K562 (cell line): ENCODE measurements at regions not wholly inside any gene's neighbourhood (a gene's known extent, or its start where the extent isn't known, plus 50 kb on each side); places are given as distances from the start of the nearest gene placed in this dataset.

Experiments used
- ASH1L ChIP-seq: fragments of 450-650 bp; IDR thresholded peaks from 2 replicates; pipeline ENCODE4 v1.6.1; 2018; ENCODE audit warnings: borderline replicate concordance, mild to moderate bottlenecking, low read depth; ENCODE audit not compliant: partially characterized antibody
- ATF1 ChIP-seq, 2 experiments: fragments of 450-650 bp in 1 of 2; IDR thresholded peaks; 2 replicates each; pipeline ENCODE4 v1.6.1; 2016; ENCODE audit warnings: missing compliant biosample characterization in 1 of 2, missing genetic modification characterization in 1 of 2
- BRCA1 ChIP-seq, 2 experiments: fragments of 450-650 bp in 1 of 2; sonication (generic) in 1 of 2; formaldehyde crosslinking in 1 of 2; IDR thresholded peaks; 2 replicates each; pipeline versions ENCODE4 v1.5.0 to v1.6.1; 2017 to 2020; ENCODE audit warnings: mild to moderate bottlenecking in 1 of 2, missing genetic modification reagents in 1 of 2
- CBX1 ChIP-seq: sonication (generic); IDR thresholded peaks from 2 replicates; pipeline ENCODE4 v1.6.1; 2016; ENCODE audit warnings: antibody characterized with exemption, low read depth, mild to moderate bottlenecking
- GATAD2A ChIP-seq: fragments of 450-650 bp; IDR thresholded peaks from 2 replicates; pipeline ENCODE4 v1.6.1; 2017
- KAT7 ChIP-seq: sonication (generic); formaldehyde crosslinking; IDR thresholded peaks from 2 replicates; pipeline ENCODE4 v1.8.0; 2022; ENCODE audit warnings: missing genetic modification reagents, mild to moderate bottlenecking, borderline replicate concordance
- KLF1 ChIP-seq: fragments of 450-650 bp; IDR thresholded peaks from 2 replicates; pipeline ENCODE4 v1.6.1; 2016; ENCODE audit warnings: missing genetic modification characterization, missing compliant biosample characterization
- LCOR ChIP-seq: sonication (generic); formaldehyde crosslinking; IDR thresholded peaks from 2 replicates; pipeline ENCODE4 v1.8.0; 2022; ENCODE audit warnings: mild to moderate bottlenecking, missing genetic modification reagents
- MAFG ChIP-seq: fragments of 450-650 bp; conservative IDR thresholded peaks from 2 replicates; pipeline ENCODE4 v1.6.1; 2016; ENCODE audit warnings: missing genetic modification characterization, missing compliant biosample characterization
- NCOA1 ChIP-seq: fragments of 450-650 bp; IDR thresholded peaks from 2 replicates; pipeline ENCODE4 v1.6.1; 2016; ENCODE audit warnings: low read depth
- PYGO2 ChIP-seq: fragments of 450-650 bp; IDR thresholded peaks from 2 replicates; pipeline ENCODE4 v1.6.1; 2016; ENCODE audit warnings: mild to moderate bottlenecking, missing genetic modification characterization, moderate library complexity, missing compliant biosample characterization
- RNF219 ChIP-seq: fragments of 250-450 bp; sonication (Bioruptor Pico); IDR thresholded peaks from 2 replicates; pipeline ENCODE4 v1.5.0; 2022; ENCODE audit warnings: mild to moderate bottlenecking
- TCFL5 ChIP-seq: fragments of 250-450 bp; sonication (Bioruptor Pico); conservative IDR thresholded peaks from 2 replicates; pipeline ENCODE4 v1.6.1; 2021; ENCODE audit warnings: mild to moderate bottlenecking, moderate library complexity, matching md5 sums

GRCh38 chr2:105625632-105626031, 119.1 kb upstream of the NCK2 start (continued):
- TF ChIP-seq ASH1L: no peak
- TF ChIP-seq GATAD2A: no peak
- no peak for TF ChIP-seq KAT7
- TF ChIP-seq BRCA1 (IDR thresholded peaks at IDR 0.05): no peak
- TF ChIP-seq BRCA1 (CRISPR knock-in tag; IDR thresholded peaks at IDR 0.05): no peak
- TF ChIP-seq KLF1: no peak
- no peak for TF ChIP-seq MAFG (tag)
- TF ChIP-seq TCFL5 (CRISPR knock-in tag): no peak
- no peak for TF ChIP-seq ATF1 (CRISPR knock-in tag; IDR thresholded peaks at IDR 0.05)
- TF ChIP-seq ATF1 (tag; IDR thresholded peaks at IDR 0.05): no peak
- no peak for TF ChIP-seq LCOR (CRISPR knock-in tag)
- TF ChIP-seq RNF219 (CRISPR knock-in tag): no peak
- TF ChIP-seq PYGO2 (tag): no peak
- TF ChIP-seq CBX1: no peak
- no peak for TF ChIP-seq NCOA1
